Superior temporal gyrus (tissue), 1 donor: ENCODE measurements at regions not wholly inside any gene's neighbourhood (a gene's known extent, or its start where the extent isn't known, plus 50 kb on each side); places are given as distances from the start of the nearest gene placed in this dataset.
A peak's percentile ranks its signal among the peaks of the same experiment; 100 is the strongest.

Source experiments
- DNase-seq: peaks from one replicate; pipeline ENCODE4 v3.0.0-alpha.2; 2016; ENCODE audit errors: extremely low spot score

GRCh38 chr10:28250782-28251181, 52.1 kb downstream of the MPP7 start:
- DNase-seq, result peak; percentile 74

- DNase-seq, result no peak
Measured at GRCh38 chr10:28250358-28250757, 52.5 kb downstream of the MPP7 start.

GRCh38 chr10:28249512-28249911, 53.4 kb downstream of the MPP7 start:
- DNase-seq, result no peak

- no peak for DNase-seq
Measured at GRCh38 chr10:28248092-28248491, 54.8 kb downstream of the MPP7 start.

- DNase-seq, result no peak
Measured at GRCh38 chr10:28246023-28246422, 56.8 kb downstream of the MPP7 start.

GRCh38 chr10:28243923-28244322, 58.9 kb downstream of the MPP7 start:
- no peak for DNase-seq

- no peak for DNase-seq
Measured at GRCh38 chr10:28242555-28243204, 60.2 kb downstream of the MPP7 start.

- peak; percentile 81 for DNase-seq
Measured at GRCh38 chr10:28241741-28242399, 61.0 kb downstream of the MPP7 start.

GRCh38 chr10:28240400-28240799, 62.5 kb downstream of the MPP7 start:
- no peak for DNase-seq

- DNase-seq, result no peak
Measured at GRCh38 chr10:28236591-28236990, 66.3 kb downstream of the MPP7 start.

- no peak for DNase-seq
Measured at GRCh38 chr10:28220811-28221210, 82.1 kb downstream of the MPP7 start.

GRCh38 chr10:28219251-28219650, 83.6 kb downstream of the MPP7 start:
- no peak for DNase-seq

- no peak for DNase-seq
Measured at GRCh38 chr10:28217848-28218247, 85.0 kb downstream of the MPP7 start.

GRCh38 chr10:28215930-28216329, 86.9 kb downstream of the MPP7 start:
- no peak for DNase-seq

GRCh38 chr10:28214219-28214618, 88.6 kb downstream of the MPP7 start:
- DNase-seq, result no peak

GRCh38 chr10:28211759-28212158, 91.1 kb downstream of the MPP7 start:
- no peak for DNase-seq

- DNase-seq, result no peak
Measured at GRCh38 chr10:28207799-28208198, 95.1 kb downstream of the MPP7 start.

- DNase-seq, result no peak
Measured at GRCh38 chr10:28202941-28203352, 99.9 kb downstream of the MPP7 start.

- no peak for DNase-seq
Measured at GRCh38 chr10:28201410-28202400, 101.2 kb downstream of the MPP7 start.

- no peak for DNase-seq
Measured at GRCh38 chr10:28200775-28201174, 102.1 kb downstream of the MPP7 start.

- no peak for DNase-seq
Measured at GRCh38 chr10:28199941-28200340, 102.9 kb downstream of the MPP7 start.

GRCh38 chr10:28190196-28190595, 112.7 kb downstream of the MPP7 start:
- DNase-seq, result no peak
